Cardiac septum (tissue), 1 donor: ENCODE measurements at regions not wholly inside any gene's neighbourhood (a gene's known extent, or its start where the extent isn't known, plus 50 kb on each side); places are given as distances from the start of the nearest gene placed in this dataset.

Experiments used
- DNase-seq: peaks from one replicate; pipeline ENCODE4 v3.0.0-alpha.2; 2020; ENCODE audit warnings: low spot score
- intact Hi-C: fragments of 100-400 bp; cut with DNase I; formaldehyde crosslinking; loops from one replicate; pipeline ENCODE4 v1.14.0; 2022
- donor health status: DM: no; HTN: no; CAD: no.

DNA sequence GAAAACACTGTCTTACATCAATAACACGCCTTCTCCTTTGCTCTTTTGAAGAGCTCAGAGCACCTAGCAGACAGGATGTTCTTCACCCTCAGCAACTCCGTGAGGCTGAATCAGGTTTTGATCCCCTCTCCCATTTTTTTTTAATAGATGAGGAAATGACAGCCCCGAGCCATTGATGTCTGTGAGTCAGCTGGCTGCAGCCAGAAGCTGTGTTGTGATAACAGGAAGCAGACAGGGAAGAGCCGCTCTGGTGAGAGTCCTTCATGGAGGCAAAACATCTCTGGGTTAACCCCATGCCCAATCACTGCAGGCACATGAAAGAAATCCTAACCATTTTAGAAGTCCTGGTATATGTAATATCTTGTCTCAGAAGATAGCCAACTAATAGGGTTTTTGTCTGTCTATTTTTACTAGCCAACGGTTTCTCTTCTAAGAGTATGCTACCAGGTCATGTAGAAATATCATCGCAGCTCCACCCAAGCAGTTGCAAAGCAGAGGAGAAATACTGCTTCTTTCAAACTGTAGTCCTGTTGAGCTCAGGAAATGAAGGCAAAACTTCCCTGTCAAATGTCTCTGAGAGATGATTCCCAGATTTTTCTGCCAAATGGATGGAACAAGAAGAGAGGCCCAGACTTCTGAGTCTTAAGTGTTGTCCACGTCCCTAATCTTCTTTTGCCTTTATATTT, 568.9 kb downstream of the CCDC171 start:
- no peak for DNase-seq
- intact Hi-C loops: no loop called here

DNA sequence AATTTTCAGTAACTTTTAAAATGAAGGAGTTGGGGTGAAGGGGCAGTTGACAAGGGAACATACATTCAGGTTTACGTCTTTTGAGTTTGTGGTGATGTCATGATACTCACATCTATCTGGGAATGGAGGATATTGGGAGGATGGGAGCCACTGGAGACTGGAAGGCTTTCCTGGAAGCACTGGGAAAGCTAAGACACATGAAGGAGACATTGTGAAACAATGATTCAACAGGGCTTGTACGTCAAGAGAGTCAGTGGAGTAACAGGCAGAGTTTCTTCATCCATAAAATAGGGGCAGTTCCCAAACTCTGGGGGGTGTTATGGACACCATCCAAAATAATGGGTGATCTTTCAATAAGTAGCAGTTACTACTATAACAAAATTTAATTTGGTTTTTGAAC, 572.8 kb downstream of the CCDC171 start:
- no peak for DNase-seq
- intact Hi-C loops: no loop called here

DNA sequence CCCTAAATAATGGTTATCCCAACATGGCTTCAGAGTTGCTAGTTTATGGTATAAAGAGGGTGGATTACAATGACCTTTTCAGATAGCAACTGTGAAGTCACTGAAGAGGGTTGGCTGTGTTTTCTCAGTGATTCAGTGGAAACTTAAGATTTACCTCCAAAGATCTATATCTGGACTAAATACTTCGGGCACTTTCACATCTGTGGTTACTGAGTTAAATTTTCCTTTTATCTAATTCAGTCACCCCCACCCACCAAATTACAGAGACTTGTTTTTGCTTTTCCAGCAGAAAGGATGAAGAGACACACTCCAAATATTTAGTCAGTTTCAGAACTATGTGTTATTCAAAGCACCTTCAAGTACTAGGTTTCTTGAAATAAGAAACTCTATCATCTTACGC, 573.2 kb downstream of the CCDC171 start:
- intact Hi-C loops: no loop called here
- no peak for DNase-seq

DNA sequence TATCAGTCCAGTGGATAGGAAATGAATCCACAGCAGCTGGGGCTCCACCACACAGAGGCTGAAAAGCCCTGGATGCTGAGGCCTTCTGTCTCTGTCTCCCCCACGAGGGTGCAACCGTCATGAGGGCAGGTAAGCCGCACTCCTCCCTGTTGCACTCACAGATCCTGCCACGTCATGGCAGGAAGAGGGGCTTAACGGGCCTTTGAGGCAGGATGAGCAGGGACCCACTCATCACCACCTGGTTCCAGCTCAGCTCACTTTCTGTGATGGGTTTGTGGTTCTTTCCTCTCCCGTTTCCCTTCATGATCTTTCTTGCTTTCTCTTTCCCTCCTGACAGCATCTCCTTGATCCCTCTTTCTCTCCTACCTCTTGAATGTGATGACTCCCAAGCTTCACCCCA, 575.2 kb downstream of the CCDC171 start:
- no peak for DNase-seq
- intact Hi-C loops: no loop called here

DNA sequence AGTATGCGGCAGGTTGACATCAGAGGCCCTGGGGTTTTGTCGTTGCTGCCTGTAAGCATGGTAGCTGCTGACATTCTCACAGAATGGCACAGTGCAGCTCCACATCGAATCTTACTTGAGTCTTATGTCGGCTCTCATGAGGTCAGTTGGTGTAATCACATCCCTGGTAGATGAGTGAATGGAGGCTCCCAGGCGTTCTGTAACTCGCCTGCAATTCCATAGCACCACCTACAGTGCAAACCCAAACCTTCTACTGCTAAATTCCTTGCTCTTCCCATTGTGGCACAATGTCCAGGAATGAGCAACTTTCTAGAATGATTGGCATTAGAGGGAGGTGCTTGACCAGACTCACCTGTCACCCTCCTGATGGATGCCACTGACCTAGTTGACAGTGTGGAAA, 578.4 kb downstream of the CCDC171 start:
- no peak for DNase-seq
- intact Hi-C loops: no loop called here

DNA sequence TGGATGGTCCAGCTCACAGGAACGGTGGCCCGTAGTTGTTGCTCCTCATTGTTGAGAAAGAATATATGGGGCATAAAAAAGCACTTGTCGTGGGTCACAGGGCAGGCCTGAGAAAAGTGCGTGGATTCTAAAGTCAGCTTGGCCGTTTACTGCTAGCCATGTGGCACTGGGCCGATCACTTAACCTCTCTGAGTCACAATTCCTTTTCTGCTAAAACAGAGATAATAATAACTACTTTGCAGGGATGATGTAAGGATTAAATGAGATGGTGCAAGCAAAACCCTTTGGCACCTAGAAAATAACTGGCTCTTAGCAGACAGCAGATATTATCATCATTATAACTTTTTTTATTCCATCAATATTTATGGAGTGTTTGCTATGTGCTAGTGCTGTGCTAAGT, 579.7 kb downstream of the CCDC171 start:
- intact Hi-C loops: no loop called here
- no peak for DNase-seq

DNA sequence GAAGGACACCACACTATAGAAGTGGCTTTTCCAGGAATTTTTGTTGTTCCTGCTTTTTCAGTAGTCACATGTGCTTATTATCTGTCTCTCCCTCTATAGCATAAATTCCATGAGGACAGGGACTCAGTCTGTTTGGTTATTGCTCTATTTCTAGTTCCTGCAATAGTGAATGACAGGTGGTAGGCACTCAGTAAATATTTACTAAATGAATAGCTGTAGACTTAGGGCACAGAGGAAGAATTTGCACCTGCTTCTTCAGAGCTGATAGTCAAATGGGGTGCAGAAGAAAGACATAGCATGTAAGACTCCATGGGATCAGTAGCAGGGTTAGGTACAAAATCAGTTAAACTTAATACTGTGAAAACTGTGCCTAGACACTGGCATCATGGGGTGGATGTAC, 580.2 kb downstream of the CCDC171 start:
- DNase-seq: no peak
- intact Hi-C loops: no loop called here

DNA sequence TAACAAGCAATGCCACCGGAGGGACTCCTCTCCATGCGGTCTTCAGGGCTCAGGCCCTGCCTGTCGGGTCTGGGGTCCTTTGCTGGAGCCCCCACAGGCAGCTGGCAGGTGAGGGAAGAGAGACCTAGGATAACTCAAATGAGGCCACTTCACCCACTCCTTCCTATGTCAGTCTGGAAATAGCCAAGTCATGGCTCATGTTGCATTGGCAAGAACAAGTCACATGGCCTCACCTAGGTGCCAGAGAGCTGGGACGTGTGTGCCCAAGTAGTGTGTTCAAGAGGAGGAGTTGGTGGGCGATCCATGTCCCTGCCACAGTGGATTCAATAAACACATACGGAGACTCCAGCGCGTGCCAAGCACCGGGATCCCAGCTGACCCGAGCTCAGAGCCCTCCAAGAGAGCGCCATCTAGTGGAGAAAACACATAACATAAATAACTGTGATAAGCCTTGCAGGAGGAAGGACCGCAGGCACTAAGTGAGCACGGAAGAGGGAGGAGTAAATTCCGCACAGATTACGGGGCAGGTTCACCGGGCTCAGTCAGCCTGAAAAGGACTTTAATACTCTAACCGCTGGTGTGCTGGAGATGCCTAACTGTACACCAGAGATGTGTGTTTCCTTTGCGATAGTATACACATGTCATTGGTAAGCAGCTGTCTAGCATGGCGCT, 580.8 kb downstream of the CCDC171 start:
- DNase-seq: no peak
- intact Hi-C loops: no loop called here

DNA sequence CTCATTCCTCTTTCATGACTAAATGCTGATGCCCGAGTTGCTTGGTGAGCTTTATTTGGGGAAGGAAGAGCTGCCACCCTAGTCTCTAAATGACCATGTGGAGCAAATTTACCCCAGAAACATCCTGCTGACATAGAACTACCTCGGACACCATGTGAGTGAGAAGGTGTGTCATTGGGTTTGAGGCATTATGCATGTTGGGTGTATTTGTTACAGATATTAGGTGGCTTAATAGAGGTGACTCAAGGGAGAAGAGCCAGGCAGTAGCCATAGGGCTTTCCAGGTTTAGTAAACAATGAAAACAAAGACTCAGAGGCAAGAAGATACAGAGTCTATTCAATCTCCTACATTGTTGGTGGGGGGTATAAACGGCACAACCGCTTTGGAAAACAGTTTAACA, 581.5 kb downstream of the CCDC171 start:
- intact Hi-C loops: no loop called here
- DNase-seq: no peak

DNA sequence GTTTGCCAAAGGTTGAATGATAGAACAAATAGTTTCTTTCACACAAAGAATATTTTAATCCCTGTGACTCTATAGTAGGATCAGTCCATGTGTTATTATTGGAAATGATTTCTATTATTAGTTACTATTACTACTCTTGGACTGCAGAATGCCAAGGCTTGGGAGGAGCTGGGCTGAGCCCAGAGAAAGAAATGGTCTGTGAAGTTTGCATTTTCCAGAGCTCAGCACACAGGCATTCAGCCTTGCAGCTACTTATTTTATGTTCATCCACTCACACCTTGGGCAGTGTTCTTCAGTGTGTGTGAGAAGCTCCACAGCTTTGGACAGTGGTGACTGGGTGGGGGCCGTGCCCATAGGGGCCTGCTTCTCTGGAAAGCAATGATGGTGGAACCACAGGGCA, 583.1 kb downstream of the CCDC171 start:
- intact Hi-C loops: no loop called here
- no peak for DNase-seq

DNA sequence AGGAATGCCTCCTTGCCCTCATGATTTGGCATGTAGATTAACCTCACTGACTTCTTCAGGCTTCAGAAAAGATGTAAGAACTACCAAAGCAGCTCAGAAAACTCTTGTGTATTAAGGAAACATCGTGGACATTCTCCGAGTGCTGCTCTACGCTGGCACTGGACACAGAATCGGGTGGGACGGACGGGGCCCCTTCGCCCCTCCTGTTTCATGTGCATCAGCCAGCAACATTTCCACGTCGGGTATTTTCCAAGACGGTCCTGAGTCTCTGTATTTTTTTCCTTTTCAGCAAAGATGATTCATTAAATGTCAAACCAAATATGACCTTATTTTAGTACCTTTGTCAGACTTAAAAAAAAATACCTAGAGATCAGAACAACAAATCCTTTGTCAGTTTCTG, 583.6 kb downstream of the CCDC171 start:
- DNase-seq: no peak
- intact Hi-C loops: no loop called here

DNA sequence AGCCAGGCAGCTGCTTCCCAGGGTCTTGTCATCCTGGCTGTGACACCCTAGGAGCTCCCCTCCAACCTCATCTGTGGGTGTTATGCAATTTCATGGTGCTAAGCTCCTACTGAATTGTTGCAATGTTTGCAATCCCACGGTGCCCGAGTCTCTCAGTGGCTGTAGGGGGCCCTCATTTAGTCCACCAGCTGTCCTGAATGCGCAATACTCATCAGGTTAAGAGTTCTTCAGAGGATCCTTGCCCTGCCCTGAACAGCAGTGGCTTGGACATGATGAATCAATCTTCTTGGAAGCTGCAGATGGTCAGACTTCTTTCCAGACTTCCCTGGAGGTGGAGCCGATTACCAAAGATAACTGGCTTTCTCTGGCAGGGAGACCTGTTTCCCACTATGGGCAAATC, 584.1 kb downstream of the CCDC171 start:
- DNase-seq: no peak
- intact Hi-C loops: no loop called here

DNA sequence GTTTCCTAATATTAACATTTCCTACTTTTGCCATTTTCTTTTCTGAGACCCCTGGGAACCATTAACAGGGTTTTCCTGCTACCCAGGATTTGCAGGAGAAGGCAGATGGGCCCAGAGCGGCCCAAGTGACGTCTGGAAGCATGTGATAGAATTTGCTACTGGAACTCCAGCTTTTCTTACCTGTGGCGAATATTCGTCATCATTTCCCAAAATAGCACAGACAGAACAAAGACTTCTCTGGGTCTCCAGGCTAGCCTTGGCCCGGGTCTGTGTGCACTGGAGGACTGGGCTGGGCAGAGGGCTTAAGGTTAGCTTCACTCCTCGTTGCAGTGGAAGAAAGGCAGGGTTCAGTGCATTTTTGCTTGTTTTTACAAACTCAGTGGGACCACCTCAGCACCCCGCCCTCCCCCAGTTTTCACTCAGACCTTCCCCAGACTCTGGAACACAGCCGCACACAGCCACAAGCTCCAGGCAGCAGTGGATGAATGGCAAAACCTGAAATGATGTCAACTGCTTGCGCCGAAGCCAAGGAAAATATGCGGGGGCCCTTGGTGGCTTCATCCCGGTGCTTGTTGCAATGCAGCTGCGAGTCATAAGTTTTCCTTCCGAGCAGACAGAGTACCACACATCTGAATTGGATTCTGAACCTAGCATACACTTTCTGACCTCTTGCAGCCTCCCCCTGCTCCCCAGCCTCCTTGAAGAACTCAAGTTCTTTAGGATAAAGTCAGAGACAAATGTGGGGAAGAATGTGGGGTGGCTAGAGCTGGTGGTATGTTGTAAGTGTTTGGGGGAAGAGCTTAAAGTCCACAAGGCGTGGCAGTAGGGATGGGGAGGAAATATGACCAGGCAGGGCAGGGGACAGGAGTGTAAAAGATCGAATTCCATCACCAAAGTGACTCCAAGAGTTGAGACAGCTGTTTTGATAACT, 586.0 kb downstream of the CCDC171 start:
- no peak for DNase-seq
- intact Hi-C loops: no loop called here

DNA sequence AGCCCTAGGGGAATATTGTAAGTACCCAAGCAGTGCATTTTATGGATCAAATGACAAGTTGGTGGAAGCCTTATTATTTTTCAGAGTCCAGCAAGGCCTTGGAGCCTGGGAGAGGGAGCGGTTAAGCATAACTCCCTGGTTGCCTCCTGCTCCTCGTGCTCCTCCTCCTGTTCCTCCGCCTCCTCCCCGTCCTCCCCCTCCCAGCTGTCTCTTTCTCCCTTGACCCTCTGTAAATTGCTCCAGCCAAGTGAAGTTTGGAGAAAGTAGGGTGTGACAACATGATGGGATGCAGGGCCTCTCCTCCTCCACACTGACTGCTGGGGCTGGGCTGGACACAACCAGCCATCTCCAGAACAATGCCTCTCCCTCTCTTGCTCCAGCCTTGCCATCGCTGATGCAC, 586.9 kb downstream of the CCDC171 start:
- intact Hi-C loops: no loop called here
- no peak for DNase-seq

DNA sequence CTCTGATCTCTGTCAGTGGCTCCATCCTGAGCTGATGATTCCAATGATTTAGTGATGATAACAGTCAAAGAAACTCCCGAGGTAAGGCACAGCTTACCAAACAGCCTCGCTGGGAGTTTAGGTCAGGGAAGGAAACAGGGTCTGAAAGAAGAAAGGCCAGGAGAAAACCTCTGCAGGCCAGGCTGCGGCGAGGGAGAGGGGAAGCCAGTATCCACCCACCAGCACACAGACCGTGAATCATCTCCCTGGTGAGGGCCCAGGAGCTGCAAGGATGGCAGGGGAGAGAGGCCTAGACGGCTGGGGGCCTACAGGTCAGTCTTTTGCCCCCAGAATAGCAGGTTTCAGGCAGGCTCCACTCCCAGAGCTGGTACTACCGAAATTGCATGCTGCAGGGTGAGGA, 590.5 kb downstream of the CCDC171 start:
- intact Hi-C loops: no loop called here
- DNase-seq: no peak

DNA sequence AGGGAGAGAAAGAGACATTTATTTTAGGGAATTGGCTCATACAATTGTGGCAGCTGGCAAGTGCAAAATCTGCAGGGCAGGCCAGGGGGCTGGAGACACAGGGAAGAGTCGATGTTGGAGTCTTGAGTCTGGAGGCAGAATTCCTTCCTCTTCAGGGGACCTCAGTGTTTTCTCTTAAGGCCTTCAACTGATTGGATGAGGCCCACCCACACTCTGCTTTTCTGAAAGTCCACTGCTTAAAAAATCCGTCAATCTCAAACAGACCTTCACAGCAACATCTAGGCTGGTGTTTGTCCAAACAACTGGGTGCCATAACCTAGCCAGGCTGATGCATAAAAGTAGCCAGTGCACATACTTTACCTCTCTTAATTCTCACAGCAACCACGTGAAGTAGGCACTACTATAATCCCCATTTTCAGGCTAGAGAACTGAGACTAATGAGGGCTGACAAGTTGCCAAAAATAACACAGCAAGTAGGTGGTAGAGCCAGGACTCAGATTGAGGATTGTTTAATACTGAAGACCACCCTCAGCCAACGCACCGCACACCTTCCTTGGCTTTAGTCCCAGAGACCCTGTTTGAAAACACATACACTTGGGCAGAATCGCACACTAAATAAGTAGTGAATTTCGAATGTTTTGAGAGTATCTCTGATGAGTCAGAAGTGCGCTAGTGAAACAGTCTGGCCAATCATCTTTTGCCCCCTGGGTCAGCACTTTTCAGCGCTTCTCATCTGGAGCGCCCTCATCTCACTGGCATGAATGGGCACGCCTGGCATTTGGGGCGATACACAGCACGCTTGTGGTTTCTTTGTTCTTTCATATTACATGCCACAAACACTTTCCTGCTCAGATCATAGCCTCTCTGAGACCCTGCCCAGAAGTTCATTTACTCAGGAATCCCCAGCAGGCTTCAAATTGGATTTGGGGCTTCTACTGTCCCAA, 591.4 kb downstream of the CCDC171 start:
- intact Hi-C loops: no loop called here
- DNase-seq: no peak

DNA sequence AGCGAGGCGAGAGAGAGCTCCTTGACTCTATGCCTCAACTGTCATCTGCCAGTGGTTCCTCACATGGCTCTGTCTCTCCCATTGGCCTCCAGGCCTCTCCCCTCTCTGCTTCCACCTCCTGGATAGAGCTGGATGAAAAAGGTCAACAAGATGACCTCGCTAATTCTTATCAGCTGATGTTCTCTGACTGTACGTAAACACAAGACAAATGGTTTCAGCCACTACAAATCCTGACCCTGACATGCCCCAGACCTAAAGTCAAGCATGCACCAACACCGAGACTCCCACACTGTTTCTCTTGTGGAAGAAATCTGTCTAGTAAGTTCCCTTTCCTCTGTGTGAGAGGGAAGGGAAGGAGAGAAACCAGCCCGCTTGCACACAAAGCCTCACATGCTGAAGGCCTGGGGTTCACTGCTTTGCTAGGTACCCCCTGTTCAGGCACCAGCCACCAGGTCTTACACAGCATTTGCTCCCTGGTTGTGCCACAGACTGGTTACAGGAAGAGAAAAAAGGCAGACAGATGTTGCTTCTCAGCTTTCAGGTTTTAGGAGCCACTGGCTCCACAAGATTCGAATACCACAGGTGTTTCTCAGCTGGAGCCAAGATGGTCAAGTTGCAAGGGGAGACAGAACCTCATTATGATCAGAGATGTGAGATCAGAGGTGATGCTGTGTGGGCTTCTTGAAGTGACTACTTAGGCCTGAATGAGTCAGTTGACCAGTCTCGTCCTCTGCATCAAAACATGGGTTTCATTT, 592.5 kb downstream of the CCDC171 start:
- intact Hi-C loops: no loop called here
- no peak for DNase-seq

DNA sequence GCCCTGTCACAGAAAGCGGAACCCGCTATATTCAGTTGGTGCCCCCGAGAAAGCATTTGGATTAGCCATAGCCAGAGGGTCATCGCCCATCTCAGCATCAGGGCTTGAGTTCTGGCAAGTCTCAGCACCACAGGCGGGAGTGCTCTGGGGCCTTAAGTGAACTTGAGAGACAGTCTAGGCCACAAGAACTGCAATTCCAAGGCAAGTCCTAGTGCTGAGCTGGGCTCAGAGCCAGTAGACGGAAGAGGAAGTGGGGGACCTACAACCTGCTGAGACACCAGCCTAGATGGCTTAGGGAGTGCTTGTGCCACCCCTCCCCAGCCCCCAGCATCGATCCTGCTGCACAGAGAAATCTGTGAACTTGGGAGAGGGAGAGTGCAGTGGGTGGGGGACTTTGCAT, 594.9 kb downstream of the CCDC171 start:
- DNase-seq: no peak
- intact Hi-C loops: no loop called here

DNA sequence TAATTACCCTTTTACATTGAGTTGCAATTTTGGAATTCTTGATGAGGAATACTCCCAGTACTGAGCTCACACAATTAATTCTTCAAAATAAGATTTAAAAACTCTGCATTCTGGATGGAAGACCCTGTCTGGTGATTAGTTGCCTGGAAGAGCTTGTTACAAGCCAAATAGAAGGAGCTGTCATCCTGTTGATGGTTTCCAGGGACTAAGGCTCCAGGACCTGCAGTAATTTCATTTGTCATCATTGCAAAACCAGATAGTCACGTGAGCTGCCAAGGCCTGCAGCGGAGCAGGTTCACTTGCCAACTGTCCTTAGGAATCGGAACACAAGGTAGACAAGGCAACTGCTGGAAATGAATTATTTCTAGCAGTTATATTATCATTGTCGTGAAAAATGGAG, 597.7 kb downstream of the CCDC171 start:
- DNase-seq: no peak
- intact Hi-C loops: no loop called here
